IMR-90 (cell line): ENCODE measurements at regions not wholly inside any gene's neighbourhood (a gene's known extent, or its start where the extent isn't known, plus 50 kb on each side); places are given as distances from the start of the nearest gene placed in this dataset.

Experiments used
- ATAC-seq: fragments of 200-7000 bp; cut with Tn5 transposase; 2 replicates; pipeline ENCODE4 v1.9.1; 2020; ENCODE audit warnings: low read depth, mild to moderate bottlenecking, moderate library complexity
- BruUV-seq: library from RNA; stranded (reverse); fragments of 400-500 nt; replicated peaks from 2 replicates; lab custom pipeline; 2021; lab: Mats Ljungman, UMichigan
- CTCF ChIA-PET: fragments of 300-600 bp; formaldehyde crosslinking; extraction: SDS; loops from one replicate; lab custom pipeline; 2021; ENCODE audit warnings: antibody characterized with exemption; lab: Yijun Ruan, JAX
- POLR2A ChIA-PET: fragments of 300-600 bp; sonication (Branson Sonifier 250); formaldehyde crosslinking; loops from one replicate; lab custom pipeline; 2022; ENCODE audit warnings: antibody characterized with exemption; ENCODE audit not compliant: unreplicated experiment; lab: Charles Lee
- DNase-seq: peaks from one replicate; pipeline ENCODE4 v3.0.0; 2013
- H2AFZ ChIP-seq: replicated peaks from 2 replicates; pipeline ENCODE3; 2013; ENCODE audit warnings: low read length, mild to moderate bottlenecking; ENCODE audit not compliant: poor library complexity
- H2AK5ac ChIP-seq: 2 replicates; pipeline ENCODE4 v1.6.1; 2013; ENCODE audit warnings: low read depth, low read length, inconsistent platforms
- H2AK9ac ChIP-seq: replicated peaks from 2 replicates; pipeline ENCODE3; 2013; ENCODE audit warnings: mild to moderate bottlenecking, low read depth, low read length, moderate library complexity; ENCODE audit not compliant: poor library complexity
- H2BK120ac ChIP-seq: 2 replicates; pipeline ENCODE4 v1.6.1; 2013; ENCODE audit warnings: low read depth, low read length, inconsistent platforms
- H2BK15ac ChIP-seq: 3 replicates; pipeline ENCODE4 v1.6.1; 2013; ENCODE audit warnings: low read depth, low read length, inconsistent platforms
- H2BK20ac ChIP-seq: 2 replicates; pipeline ENCODE4 v1.6.1; 2013; ENCODE audit warnings: low read depth, mild to moderate bottlenecking, inconsistent platforms, low read length, moderate library complexity
- H2BK5ac ChIP-seq: 2 replicates; pipeline ENCODE4 v1.6.1; 2013; ENCODE audit warnings: mild to moderate bottlenecking, low read depth, low read length, inconsistent platforms; ENCODE audit not compliant: poor library complexity, severe bottlenecking
- H3K14ac ChIP-seq: replicated peaks from 2 replicates; pipeline ENCODE4 v1.6.1; 2013; ENCODE audit warnings: low read depth, low read length, inconsistent platforms
- H3K18ac ChIP-seq: 2 replicates; pipeline ENCODE4 v1.6.1; 2013; ENCODE audit warnings: low read depth, low read length, control low read depth
- H3K23ac ChIP-seq: 2 replicates; pipeline ENCODE4 v1.6.1; 2013; ENCODE audit warnings: low read depth, low read length, inconsistent platforms
- H3K27ac ChIP-seq: 2 replicates; pipeline ENCODE4 v1.5.1; 2013; ENCODE audit warnings: mild to moderate bottlenecking, control low read depth, low read length; ENCODE audit not compliant: insufficient read depth
- H3K27me3 ChIP-seq: 2 replicates; pipeline ENCODE4 v1.6.1; 2013; ENCODE audit warnings: low read length; ENCODE audit not compliant: control insufficient read depth, insufficient read depth
- H3K36me3 ChIP-seq: 2 replicates; pipeline ENCODE4 v1.6.1; 2013; ENCODE audit warnings: low read length, mixed read lengths; ENCODE audit not compliant: control insufficient read depth, insufficient read depth
- H3K4ac ChIP-seq: 2 replicates; pipeline ENCODE4 v1.6.1; 2013; ENCODE audit warnings: low read depth, low read length, inconsistent platforms
- H3K4me1 ChIP-seq: 2 replicates; pipeline ENCODE4 v1.6.1; 2013; ENCODE audit warnings: low read length, mixed read lengths; ENCODE audit not compliant: control insufficient read depth, insufficient read depth
- H3K4me2 ChIP-seq: 2 replicates; pipeline ENCODE4 v1.6.1; 2013; ENCODE audit warnings: low read depth, mild to moderate bottlenecking, control low read depth, low read length, moderate library complexity
- H3K4me3 ChIP-seq: 2 replicates; pipeline ENCODE4 v1.5.1; 2013; ENCODE audit warnings: low read depth, mild to moderate bottlenecking, control low read depth, low read length, moderate library complexity; ENCODE audit not compliant: insufficient read depth
- H3K56ac ChIP-seq: 2 replicates; pipeline ENCODE4 v1.6.1; 2013; ENCODE audit warnings: low read length, inconsistent platforms; ENCODE audit not compliant: insufficient read depth; ENCODE audit errors: extremely low read depth
- H3K79me1 ChIP-seq, 2 experiments: 2 replicates each; pipeline ENCODE4 v1.6.1; 2013; ENCODE audit warnings: low read length in 2 of 2, inconsistent platforms in 1 of 2, low read depth in 1 of 2
- H3K9ac ChIP-seq: 2 replicates; pipeline ENCODE4 v1.6.1; 2013; ENCODE audit warnings: low read depth, low read length, control low read depth
- H3K9me1 ChIP-seq: 2 replicates; pipeline ENCODE4 v1.6.1; 2013; ENCODE audit warnings: low read length, inconsistent platforms; ENCODE audit not compliant: insufficient read depth
- H3K9me3 ChIP-seq: 2 replicates; pipeline ENCODE4 v1.6.1; 2013; ENCODE audit warnings: low read length; ENCODE audit not compliant: control insufficient read depth, insufficient read depth
- H4K20me1 ChIP-seq: 2 replicates; pipeline ENCODE4 v1.6.1; 2013; ENCODE audit warnings: low read length, inconsistent platforms; ENCODE audit not compliant: insufficient read depth
- H4K5ac ChIP-seq: 2 replicates; pipeline ENCODE4 v1.6.1; 2013; ENCODE audit warnings: mild to moderate bottlenecking, low read depth, low read length, control low read depth
- H4K8ac ChIP-seq, 2 experiments: 2 replicates each; pipeline ENCODE4 v1.6.1; 2013; ENCODE audit warnings: low read depth in 2 of 2, low read length in 2 of 2, control low read depth in 1 of 2, inconsistent platforms in 1 of 2
- H4K91ac ChIP-seq: 2 replicates; pipeline ENCODE4 v1.6.1; 2013; ENCODE audit warnings: low read depth, low read length, inconsistent platforms; ENCODE audit not compliant: insufficient read depth
- FOS ChIP-seq: fragments of 150-350 bp; IDR thresholded peaks from 2 replicates; pipeline ENCODE4 v1.6.1; 2016; ENCODE audit warnings: low read depth, low read length
- MAFK ChIP-seq: IDR thresholded peaks from 2 replicates; pipeline ENCODE4 v1.6.1; 2012; ENCODE audit warnings: low read depth, low read length, improper control_type of control experiment
- MXI1 ChIP-seq: IDR thresholded peaks from 2 replicates; pipeline ENCODE4 v1.6.1; 2012; ENCODE audit warnings: low read depth, mild to moderate bottlenecking, low read length, moderate library complexity, borderline replicate concordance
- POLR2A ChIP-seq: IDR thresholded peaks from 2 replicates; pipeline ENCODE4 v1.6.1; 2012; ENCODE audit warnings: mild to moderate bottlenecking, low read depth, low read length
- RAD21 ChIP-seq: IDR thresholded peaks from 2 replicates; pipeline ENCODE4 v1.6.1; 2012; ENCODE audit warnings: low read length, improper control_type of control experiment
- USF2 ChIP-seq: fragments of 150-350 bp; IDR thresholded peaks from 2 replicates; pipeline ENCODE4 v1.6.1; 2017; ENCODE audit warnings: mild to moderate bottlenecking, antibody characterized with exemption, low read length, low read depth
- WGBS, 2 experiments: methylation state at CpG; one replicate each; pipeline versions ENCODE4 v1.1.5 to v1.1.7; 2013; ENCODE audit warnings: missing lambda C conversion rate in 2 of 2; ENCODE audit not compliant: insufficient read length in 1 of 2; ENCODE audit errors: extremely low coverage in 2 of 2; 5-methylcytosine and 5-hydroxymethylcytosine counted together
- dilution Hi-C: fragments of 300-500 bp; cut with HindIII; formaldehyde crosslinking; loops from one replicate; pipeline ENCODE4 v1.14.3; 2018; ENCODE audit warnings: low sequenced_read_pairs; ENCODE audit not compliant: unreplicated experiment
- in situ Hi-C: fragments of 300-500 bp; cut with MboI; formaldehyde crosslinking; loops from 3 replicates; pipeline ENCODE4 v1.14.3; 2019; ENCODE audit warnings: low sequenced_read_pairs, inconsistent platforms, mixed read lengths
- intact Hi-C: fragments of 100-400 bp; cut with micrococcal nuclease; formaldehyde crosslinking; loops from 2 replicates; pipeline ENCODE4 v1.10.0; 2022
- TF ChIP-seq, protein P1 (sequence below): fragments of 150-350 bp; IDR thresholded peaks from 2 replicates; pipeline ENCODE4 v1.6.1; 2016; ENCODE audit warnings: low read depth, mild to moderate bottlenecking, low read length, moderate library complexity, borderline replicate concordance

- H3K27me3 ChIP-seq: no peaks in the 10 kb centered on the region
- H4K91ac ChIP-seq: no peak overlapping the region
- no peak overlapping the region for H4K8ac ChIP-seq
- WGBS, 2 experiments: no CpG with 5 or more reads among the region's 1 CpG
- CTCF ChIA-PET: interaction anchor here (0.9 kb wide), 1 partner anchor 59 kb away, joined by 3 read pairs; no protein-coding TSS in a partner anchor
- H3K18ac ChIP-seq: no peak overlapping the region
- no peak overlapping the region for H3K4me2 ChIP-seq
- no peak overlapping the region for H2BK15ac ChIP-seq
- no peak overlapping the region for H4K5ac ChIP-seq
- no peak overlapping the region for H3K56ac ChIP-seq
- H3K36me3 ChIP-seq: no peaks in the 10 kb centered on the region
- H2AK9ac ChIP-seq: no peak overlapping the region
- H3K9me1 ChIP-seq: no peaks in the 10 kb centered on the region; the same call in 1 of the 2 replicates
- no peak overlapping the region for H3K4ac ChIP-seq
- no peak overlapping the region for H3K27ac ChIP-seq
- no peak overlapping the region for H3K23ac ChIP-seq
- no peak overlapping the region for H3K4me3 ChIP-seq
- no peaks in the 10 kb centered on the region for H4K20me1 ChIP-seq
- dilution Hi-C loops: no loop called here
- no peaks in the 10 kb centered on the region for H3K79me1 ChIP-seq
- ATAC-seq (no peak), DNase-seq (no peak)
- H2AK5ac ChIP-seq: no peak overlapping the region
- POLR2A ChIA-PET: no interaction called here
- TF ChIP-seq RAD21 (no peak), FOS (no peak), MAFK (no peak), POLR2A (no peak), USF2 (no peak), MXI1 (no peak)
- TF ChIP-seq, protein P1, sequence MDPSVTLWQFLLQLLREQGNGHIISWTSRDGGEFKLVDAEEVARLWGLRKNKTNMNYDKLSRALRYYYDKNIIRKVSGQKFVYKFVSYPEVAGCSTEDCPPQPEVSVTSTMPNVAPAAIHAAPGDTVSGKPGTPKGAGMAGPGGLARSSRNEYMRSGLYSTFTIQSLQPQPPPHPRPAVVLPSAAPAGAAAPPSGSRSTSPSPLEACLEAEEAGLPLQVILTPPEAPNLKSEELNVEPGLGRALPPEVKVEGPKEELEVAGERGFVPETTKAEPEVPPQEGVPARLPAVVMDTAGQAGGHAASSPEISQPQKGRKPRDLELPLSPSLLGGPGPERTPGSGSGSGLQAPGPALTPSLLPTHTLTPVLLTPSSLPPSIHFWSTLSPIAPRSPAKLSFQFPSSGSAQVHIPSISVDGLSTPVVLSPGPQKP: no peak
- no peaks in the 10 kb centered on the region for H3K4me1 ChIP-seq
- in situ Hi-C loops: no loop called here
- H2AFZ ChIP-seq: no peak overlapping the region
- no peaks in the 10 kb centered on the region for H3K9me3 ChIP-seq
- intact Hi-C loops: no loop called here
- BruUV-seq: no TSS peak
- no peak overlapping the region for H3K14ac ChIP-seq
- H3K9ac ChIP-seq: no peak overlapping the region
- H2BK5ac ChIP-seq: no peak overlapping the region
- H2BK120ac ChIP-seq: no peak overlapping the region
- no peak overlapping the region for H2BK20ac ChIP-seq
These were observed 104.4 kb upstream of the DPT start for GRCh38 chr1:168833362-168833761.
